Parathyroid adenoma (tissue), 2 donors: ENCODE measurements at regions not wholly inside any gene's neighbourhood (a gene's known extent, or its start where the extent isn't known, plus 50 kb on each side); places are given as distances from the start of the nearest gene placed in this dataset.

Source experiments
- H2AFZ ChIP-seq: fragments of 300-600 bp; sonication (generic); one replicate; pipeline ENCODE4 v1.7.0; 2017; ENCODE audit warnings: antibody characterized with exemption, mild to moderate bottlenecking
- H3K27ac ChIP-seq: fragments of 300-600 bp; sonication (generic); one replicate; pipeline ENCODE4 v1.7.0; 2017
- H3K27me3 ChIP-seq: fragments of 300-600 bp; sonication (generic); one replicate; pipeline ENCODE4 v1.7.0; 2017; ENCODE audit warnings: low read length; ENCODE audit not compliant: control insufficient read depth, insufficient read depth
- H3K36me3 ChIP-seq: fragments of 300-600 bp; sonication (generic); one replicate; pipeline ENCODE4 v1.7.0; 2017; ENCODE audit warnings: low read length; ENCODE audit not compliant: control insufficient read depth, insufficient read depth
- H3K4me1 ChIP-seq: fragments of 300-600 bp; sonication (generic); one replicate; pipeline ENCODE4 v1.7.0; 2017; ENCODE audit warnings: control low read depth
- H3K4me2 ChIP-seq: fragments of 300-600 bp; sonication (generic); one replicate; pipeline ENCODE4 v1.7.0; 2017; ENCODE audit warnings: low read length
- H3K4me3 ChIP-seq: fragments of 300-600 bp; sonication (generic); one replicate; pipeline ENCODE4 v1.7.0; 2017; ENCODE audit warnings: low read depth, low read length
- H3K79me2 ChIP-seq: fragments of 300-600 bp; sonication (generic); one replicate; pipeline ENCODE4 v1.7.0; 2017; ENCODE audit warnings: control low read depth
- H3K9ac ChIP-seq: fragments of 300-600 bp; sonication (generic); one replicate; pipeline ENCODE4 v1.7.0; 2017; ENCODE audit warnings: mild to moderate bottlenecking
- H3K9me3 ChIP-seq: fragments of 300-600 bp; sonication (generic); one replicate; pipeline ENCODE4 v1.7.0; 2017; ENCODE audit warnings: low read length; ENCODE audit not compliant: control insufficient read depth
- TF ChIP-seq, protein P1 (sequence below): fragments of 300-600 bp; sonication (generic); IDR thresholded peaks from one replicate; pipeline ENCODE4 v1.7.0; 2017; ENCODE audit warnings: antibody characterized with exemption, mild to moderate bottlenecking
- donor health status: primary hyperparathyroidism.

DNA sequence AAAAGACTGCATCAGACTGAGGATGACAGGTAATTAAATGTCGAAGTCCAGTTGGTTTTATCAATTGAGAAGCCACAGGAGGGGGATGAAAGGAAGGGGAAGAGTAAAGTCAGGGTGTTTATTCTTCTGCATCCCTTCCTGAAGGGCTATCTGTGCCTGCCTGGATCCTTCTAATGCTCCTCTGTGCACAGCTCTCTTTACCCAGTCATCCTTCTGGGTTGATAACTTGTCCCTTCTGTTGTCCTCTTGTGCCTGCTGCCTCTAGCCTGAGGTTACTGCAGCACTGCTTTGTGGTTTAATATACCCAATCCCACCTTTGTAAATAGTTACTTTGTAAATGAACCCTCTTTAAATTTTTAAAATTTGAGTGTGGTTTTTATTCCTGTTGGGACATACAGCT lies 1127.3 kb downstream of the EPHA7 start:
- H3K4me3 ChIP-seq = no peak overlapping the region
- no peaks in the 10 kb centered on the region for H3K4me1 ChIP-seq
- H3K36me3 ChIP-seq = no peaks in the 10 kb centered on the region
- H3K9ac ChIP-seq = no peak overlapping the region
- no peak overlapping the region for H2AFZ ChIP-seq
- H3K9me3 ChIP-seq = no peaks in the 10 kb centered on the region
- no peak overlapping the region for H3K27ac ChIP-seq
- no peaks in the 10 kb centered on the region for H3K79me2 ChIP-seq
- H3K4me2 ChIP-seq = no peak overlapping the region
- H3K27me3 ChIP-seq = no peaks in the 10 kb centered on the region
- TF ChIP-seq, protein P1, sequence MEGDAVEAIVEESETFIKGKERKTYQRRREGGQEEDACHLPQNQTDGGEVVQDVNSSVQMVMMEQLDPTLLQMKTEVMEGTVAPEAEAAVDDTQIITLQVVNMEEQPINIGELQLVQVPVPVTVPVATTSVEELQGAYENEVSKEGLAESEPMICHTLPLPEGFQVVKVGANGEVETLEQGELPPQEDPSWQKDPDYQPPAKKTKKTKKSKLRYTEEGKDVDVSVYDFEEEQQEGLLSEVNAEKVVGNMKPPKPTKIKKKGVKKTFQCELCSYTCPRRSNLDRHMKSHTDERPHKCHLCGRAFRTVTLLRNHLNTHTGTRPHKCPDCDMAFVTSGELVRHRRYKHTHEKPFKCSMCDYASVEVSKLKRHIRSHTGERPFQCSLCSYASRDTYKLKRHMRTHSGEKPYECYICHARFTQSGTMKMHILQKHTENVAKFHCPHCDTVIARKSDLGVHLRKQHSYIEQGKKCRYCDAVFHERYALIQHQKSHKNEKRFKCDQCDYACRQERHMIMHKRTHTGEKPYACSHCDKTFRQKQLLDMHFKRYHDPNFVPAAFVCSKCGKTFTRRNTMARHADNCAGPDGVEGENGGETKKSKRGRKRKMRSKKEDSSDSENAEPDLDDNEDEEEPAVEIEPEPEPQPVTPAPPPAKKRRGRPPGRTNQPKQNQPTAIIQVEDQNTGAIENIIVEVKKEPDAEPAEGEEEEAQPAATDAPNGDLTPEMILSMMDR = no peak

DNA sequence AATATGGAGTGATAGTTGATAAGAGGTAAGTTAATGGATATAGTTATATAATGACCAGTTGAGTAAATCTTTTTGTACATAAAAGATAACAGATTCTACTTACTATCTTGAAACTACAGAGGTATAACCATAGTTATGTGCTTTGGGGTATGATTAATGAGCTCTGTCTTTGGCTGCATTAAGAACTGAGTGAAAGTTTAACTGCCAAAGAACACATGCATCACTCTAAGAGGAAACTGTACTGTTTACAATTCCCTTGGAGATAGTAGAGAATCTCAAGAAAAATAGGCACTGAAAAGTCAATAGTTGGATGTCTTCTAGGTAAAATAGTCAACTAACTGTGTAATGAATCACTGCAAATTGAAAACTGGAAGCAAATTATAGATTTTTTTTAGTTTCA lies 1129.5 kb downstream of the EPHA7 start:
- Histone ChIP-seq H3K4me2 (no peak overlapping the region), H3K27me3 (no peaks in the 10 kb centered on the region), H3K9me3 (no peaks in the 10 kb centered on the region), H3K9ac (no peak overlapping the region), H2AFZ (no peak overlapping the region), H3K36me3 (no peaks in the 10 kb centered on the region), H3K79me2 (no peaks in the 10 kb centered on the region), H3K27ac (no peak overlapping the region), H3K4me3 (no peak overlapping the region), H3K4me1 (no peaks in the 10 kb centered on the region)
- TF ChIP-seq, protein P1 = no peak

DNA sequence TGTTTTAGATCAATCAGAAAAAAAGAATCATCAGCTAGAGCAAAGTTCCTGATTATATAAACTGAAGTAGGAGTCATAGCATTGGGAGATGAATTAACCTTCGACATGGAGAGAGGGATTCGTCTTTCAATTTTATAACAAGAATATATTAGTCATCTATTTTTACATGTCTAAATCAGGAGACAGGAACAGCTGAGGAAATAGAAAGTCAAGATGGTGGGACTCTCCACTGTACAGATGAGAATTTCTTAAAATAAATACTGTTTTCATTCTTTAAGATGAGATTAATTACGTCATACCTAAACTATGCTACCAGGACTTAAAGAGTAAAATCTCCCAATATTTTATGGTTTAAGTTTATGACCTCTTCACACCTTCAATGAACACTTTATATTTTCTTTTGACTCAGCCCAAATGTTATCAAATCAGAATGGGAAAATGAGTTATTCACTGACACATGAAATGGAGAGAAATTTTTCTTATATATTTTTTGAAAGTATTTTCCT lies 1137.7 kb downstream of the EPHA7 start:
- Histone ChIP-seq H3K27ac (no peak overlapping the region), H3K79me2 (no peaks in the 10 kb centered on the region), H3K36me3 (no peaks in the 10 kb centered on the region), H3K4me3 (no peak overlapping the region), H3K9ac (no peak overlapping the region), H3K4me1 (no peaks in the 10 kb centered on the region), H3K9me3 (no peaks in the 10 kb centered on the region), H3K4me2 (no peak overlapping the region), H2AFZ (no peak overlapping the region), H3K27me3 (no peaks in the 10 kb centered on the region)
- TF ChIP-seq, protein P1 = no peak

DNA sequence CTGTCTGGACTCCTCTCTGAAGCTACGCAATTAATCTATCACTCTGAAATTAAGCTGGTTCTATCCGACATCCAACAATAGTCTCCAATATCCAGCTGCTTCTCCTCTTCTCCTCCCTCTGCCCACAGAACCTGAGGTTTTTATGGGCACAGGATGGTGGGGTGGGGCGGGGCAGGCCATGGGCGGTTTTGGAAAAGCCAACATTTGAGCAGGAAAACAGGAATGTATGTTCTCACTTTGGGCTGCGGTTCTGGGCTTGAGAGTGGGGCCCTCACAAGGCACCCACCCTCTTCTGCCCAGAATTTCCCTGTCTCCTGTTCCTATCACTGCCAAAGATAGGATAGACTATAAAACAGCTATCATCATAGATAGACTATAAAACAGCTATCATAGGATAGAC lies 1144.2 kb downstream of the EPHA7 start:
- Histone ChIP-seq H2AFZ (no peak overlapping the region), H3K27me3 (no peaks in the 10 kb centered on the region), H3K4me2 (no peak overlapping the region), H3K4me1 (no peaks in the 10 kb centered on the region), H3K36me3 (no peaks in the 10 kb centered on the region), H3K79me2 (no peaks in the 10 kb centered on the region), H3K27ac (no peak overlapping the region), H3K4me3 (no peak overlapping the region), H3K9ac (no peak overlapping the region), H3K9me3 (no peaks in the 10 kb centered on the region)
- TF ChIP-seq, protein P1 = no peak

DNA sequence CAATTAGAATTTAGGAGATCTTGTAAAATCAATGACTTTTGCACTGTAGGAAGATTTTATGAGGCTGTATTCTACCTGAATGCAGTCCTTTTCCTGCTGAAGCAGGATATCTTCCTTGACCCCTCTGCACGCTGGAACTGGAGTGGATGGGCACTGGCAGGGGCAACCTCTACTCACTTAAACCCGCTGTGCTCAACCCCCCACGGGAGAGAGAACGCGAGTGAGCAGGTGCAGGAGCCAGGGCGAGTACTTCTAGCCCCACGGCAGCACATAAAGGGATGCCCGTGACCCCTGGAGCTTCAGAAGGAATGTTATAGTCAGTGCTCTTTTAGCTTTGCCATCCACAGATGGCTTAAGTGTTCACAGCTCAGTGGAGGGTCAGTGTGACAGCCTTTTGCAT lies 1144.8 kb downstream of the EPHA7 start:
- no peaks in the 10 kb centered on the region for H3K4me1 ChIP-seq
- H3K79me2 ChIP-seq = no peaks in the 10 kb centered on the region
- H3K4me2 ChIP-seq = no peak overlapping the region
- H3K27me3 ChIP-seq = no peaks in the 10 kb centered on the region
- no peak overlapping the region for H2AFZ ChIP-seq
- H3K36me3 ChIP-seq = no peaks in the 10 kb centered on the region
- no peak overlapping the region for H3K9ac ChIP-seq
- TF ChIP-seq, protein P1 = no peak
- no peak overlapping the region for H3K27ac ChIP-seq
- no peak overlapping the region for H3K4me3 ChIP-seq
- H3K9me3 ChIP-seq = no peaks in the 10 kb centered on the region
